ENCODE measurements at regions not wholly inside any gene's neighbourhood (a gene's known extent, or its start where the extent isn't known, plus 50 kb on each side); places are given as distances from the start of the nearest gene placed in this dataset.

- ChIA-PET CTCF (no interaction called here), POLR2A (no interaction called here)
- H3K4me3 ChIP-seq (ENCODE audit: low read length) = no peak overlapping the region
- no peaks in the 10 kb centered on the region for H3K27me3 Mint-ChIP-seq
- H3K27ac Mint-ChIP-seq = no peak overlapping the region
- intact Hi-C loops (cut with DNase I, micrococcal nuclease) = no loop called here
- no peaks in the 10 kb centered on the region for H3K4me1 ChIP-seq (ENCODE audit: insufficient read depth, low read length)
- H3K4me3 Mint-ChIP-seq = no peak overlapping the region
- no peak for DNase-seq
- TF ChIP-seq CTCF (IDR thresholded peaks at IDR 0.05) = no peak
- no peaks in the 10 kb centered on the region for H3K36me3 Mint-ChIP-seq (ENCODE audit: low read depth)
- H3K9me3 Mint-ChIP-seq = peaks cover 5% of the 10 kb centered on the region
- no peaks in the 10 kb centered on the region for H3K4me1 Mint-ChIP-seq (ENCODE audit: low read depth)
- H3K9me3 ChIP-seq (ENCODE audit: control insufficient read depth in 1 of 2, insufficient read depth in 1 of 2, low read length in 2 of 2) = peaks cover 0 to 14% of the 10 kb centered on the region in 2 experiments
- ATAC-seq (ENCODE audit: poor library complexity) = no peak
- no peaks in the 10 kb centered on the region for H3K27me3 ChIP-seq (ENCODE audit: control insufficient read depth in 1 of 2, insufficient read depth in 2 of 2, low read length in 2 of 2)
- no peak overlapping the region for H3K27ac ChIP-seq (ENCODE audit: low read depth in 1 of 2, low read length in 2 of 2)
- H3K36me3 ChIP-seq (ENCODE audit: insufficient read depth, low read length) = no peaks in the 10 kb centered on the region
Measured at GRCh38 chr2:138236142-138236541, 265.4 kb upstream of the SPOPL start.

DNA sequence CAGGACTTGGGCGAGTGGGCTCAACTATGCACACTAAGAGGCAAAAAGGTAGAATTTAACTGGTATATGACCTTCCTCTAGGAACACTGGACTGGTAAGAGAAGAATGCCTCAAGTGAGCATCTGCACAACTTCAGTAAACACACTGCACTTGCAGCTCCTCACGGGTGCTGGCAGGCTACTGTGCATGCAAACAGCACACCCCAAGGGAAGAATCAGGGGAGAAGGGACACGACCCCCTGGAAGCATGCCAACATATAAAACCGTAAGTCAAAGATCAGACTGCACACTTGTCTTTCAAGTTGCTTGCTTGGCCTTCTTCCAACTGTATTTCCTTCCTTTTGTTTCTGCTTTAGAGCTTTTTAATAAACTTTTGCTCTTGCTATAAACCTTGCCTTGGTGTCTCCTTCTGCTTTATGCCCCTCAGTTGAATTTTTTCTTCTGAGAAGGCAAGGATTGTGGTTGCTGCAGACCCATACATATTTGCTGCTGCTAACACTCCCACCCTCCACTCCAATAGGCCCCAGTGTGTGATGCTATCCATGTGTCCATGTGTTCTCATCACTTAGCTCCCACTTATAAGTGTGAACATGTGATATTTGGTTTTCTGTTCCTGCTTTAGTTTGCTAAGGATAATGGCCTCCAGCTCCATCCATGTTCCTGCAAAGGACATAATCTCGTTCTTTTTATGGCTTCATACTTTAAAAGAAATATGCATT, 263.7 kb upstream of the SPOPL start:
- ChIA-PET CTCF (no interaction called here), POLR2A (no interaction called here)
- Histone ChIP-seq H3K27ac (ENCODE audit: low read depth in 1 of 2, low read length in 2 of 2) (no peak overlapping the region), H3K4me1 (ENCODE audit: insufficient read depth, low read length) (no peaks in the 10 kb centered on the region), H3K9me3 (ENCODE audit: control insufficient read depth in 1 of 2, insufficient read depth in 1 of 2, low read length in 2 of 2) (peaks cover 0 to 14% of the 10 kb centered on the region in 2 experiments), H3K36me3 (ENCODE audit: insufficient read depth, low read length) (no peaks in the 10 kb centered on the region), H3K27me3 (ENCODE audit: control insufficient read depth in 1 of 2, insufficient read depth in 2 of 2, low read length in 2 of 2) (no peaks in the 10 kb centered on the region), H3K4me3 (ENCODE audit: low read length) (no peak overlapping the region)
- no peak for ATAC-seq (ENCODE audit: poor library complexity)
- peaks cover 3% of the 10 kb centered on the region for H3K9me3 Mint-ChIP-seq
- DNase-seq = no peak
- TF ChIP-seq CTCF (IDR thresholded peaks at IDR 0.05) = no peak
- no peak overlapping the region for H3K27ac Mint-ChIP-seq
- intact Hi-C loops (cut with DNase I, micrococcal nuclease) = no loop called here
- no peaks in the 10 kb centered on the region for H3K27me3 Mint-ChIP-seq
- no peaks in the 10 kb centered on the region for H3K4me1 Mint-ChIP-seq (ENCODE audit: low read depth)
- H3K36me3 Mint-ChIP-seq (ENCODE audit: low read depth) = no peaks in the 10 kb centered on the region
- no peak overlapping the region for H3K4me3 Mint-ChIP-seq

DNA sequence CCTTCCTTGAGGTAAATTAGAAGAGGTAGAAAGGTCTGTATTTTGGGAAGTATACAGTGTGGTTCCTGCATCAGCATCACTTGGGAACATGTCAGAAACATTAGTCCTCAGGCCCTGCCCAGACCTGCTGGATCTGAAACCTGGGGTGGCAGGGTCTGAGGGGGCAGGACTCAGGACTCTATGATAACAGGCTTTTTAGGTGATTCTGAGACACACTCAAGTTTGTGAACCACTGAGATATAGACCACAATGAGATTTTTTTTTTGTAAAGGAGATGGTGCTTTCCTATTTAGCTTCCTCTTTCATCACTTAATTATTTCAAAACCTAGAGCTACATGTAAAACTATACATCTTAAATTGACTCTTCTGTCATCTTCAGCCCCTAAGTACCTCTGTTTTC, 262.7 kb upstream of the SPOPL start:
- intact Hi-C loops (cut with DNase I, micrococcal nuclease) = no loop called here
- Mint-ChIP-seq H3K4me3 (no peak overlapping the region), H3K4me1 (ENCODE audit: low read depth) (no peaks in the 10 kb centered on the region), H3K36me3 (ENCODE audit: low read depth) (no peaks in the 10 kb centered on the region), H3K27ac (no peak overlapping the region), H3K27me3 (no peaks in the 10 kb centered on the region), H3K9me3 (peaks cover 2% of the 10 kb centered on the region)
- no peak for ATAC-seq (ENCODE audit: poor library complexity)
- no peak overlapping the region for H3K4me3 ChIP-seq (ENCODE audit: low read length)
- no peaks in the 10 kb centered on the region for H3K4me1 ChIP-seq (ENCODE audit: insufficient read depth, low read length)
- POLR2A ChIA-PET = no interaction called here
- peaks cover 0 to 14% of the 10 kb centered on the region in 2 experiments for H3K9me3 ChIP-seq (ENCODE audit: control insufficient read depth in 1 of 2, insufficient read depth in 1 of 2, low read length in 2 of 2)
- no peak for TF ChIP-seq CTCF (IDR thresholded peaks at IDR 0.05)
- no peak for DNase-seq
- CTCF ChIA-PET = no interaction called here
- no peak overlapping the region for H3K27ac ChIP-seq (ENCODE audit: low read depth in 1 of 2, low read length in 2 of 2)
- no peaks in the 10 kb centered on the region for H3K27me3 ChIP-seq (ENCODE audit: control insufficient read depth in 1 of 2, insufficient read depth in 2 of 2, low read length in 2 of 2)
- no peaks in the 10 kb centered on the region for H3K36me3 ChIP-seq (ENCODE audit: insufficient read depth, low read length)

Measured in CD4-positive, alpha-beta T cell (primary cell).